Iris pigment epithelial cell (primary cell): ENCODE measurements at regions not wholly inside any gene's neighbourhood (a gene's known extent, or its start where the extent isn't known, plus 50 kb on each side); places are given as distances from the start of the nearest gene placed in this dataset.
A peak's percentile ranks its signal among the peaks of the same experiment; 100 is the strongest.
"Not testable (repeated sequence)": the region's sequence is repeated elsewhere in the genome, so short reads cannot be mapped to it uniquely, and the experiment has no call there.

ENCODE experiments used
- DNase-seq: peaks from one replicate; pipeline ENCODE4 v3.0.0-alpha.2; 2011; ENCODE audit warnings: low read depth

- no peak for DNase-seq
These were observed 64.0 kb downstream of the EBNA1BP2 start for GRCh38 chr1:43108080-43108479.

GRCh38 chr1:43107664-43108063, 64.4 kb downstream of the EBNA1BP2 start:
- no peak for DNase-seq

- DNase-seq: no peak
These were observed 67.9 kb downstream of the EBNA1BP2 start for GRCh38 chr1:43104027-43104763.

GRCh38 chr1:43101061-43101460, 71.0 kb downstream of the EBNA1BP2 start:
- no peak for DNase-seq

- no peak for DNase-seq
These were observed 73.9 kb downstream of the EBNA1BP2 start for GRCh38 chr1:43098200-43098599.

- DNase-seq: not testable (repeated sequence)
These were observed 75.6 kb downstream of the EBNA1BP2 start for GRCh38 chr1:43096528-43096927.

- DNase-seq: not testable (repeated sequence)
These were observed 81.3 kb downstream of the EBNA1BP2 start for GRCh38 chr1:43090812-43091211.

GRCh38 chr1:43090157-43090556, 81.9 kb downstream of the EBNA1BP2 start:
- DNase-seq: not testable (repeated sequence)

GRCh38 chr1:43083375-43083891, 88.7 kb downstream of the EBNA1BP2 start:
- DNase-seq: no peak

- DNase-seq: no peak
These were observed 89.3 kb downstream of the EBNA1BP2 start for GRCh38 chr1:43082740-43083139.

GRCh38 chr1:43077273-43077672, 94.8 kb downstream of the EBNA1BP2 start:
- no peak for DNase-seq

GRCh38 chr1:43074709-43075108, 97.4 kb downstream of the EBNA1BP2 start:
- DNase-seq: no peak

- DNase-seq: no peak
These were observed 97.8 kb downstream of the EBNA1BP2 start for GRCh38 chr1:43074244-43074643.

GRCh38 chr1:43073490-43074230, 98.4 kb downstream of the EBNA1BP2 start:
- peak; percentile 68 for DNase-seq

GRCh38 chr1:43072314-43072713, 99.8 kb downstream of the EBNA1BP2 start:
- DNase-seq: no peak

- no peak for DNase-seq
These were observed 100.8 kb downstream of the EBNA1BP2 start for GRCh38 chr1:43071241-43071640.

GRCh38 chr1:43069461-43070050, 102.5 kb downstream of the EBNA1BP2 start:
- peak; percentile 34 for DNase-seq

- no peak for DNase-seq
These were observed 103.2 kb downstream of the EBNA1BP2 start for GRCh38 chr1:43068911-43069310.

GRCh38 chr1:43067977-43068751, 103.9 kb downstream of the EBNA1BP2 start:
- DNase-seq: no peak

GRCh38 chr1:43067233-43067745, 104.8 kb downstream of the EBNA1BP2 start:
- no peak for DNase-seq

GRCh38 chr1:43066578-43066977, 105.5 kb downstream of the EBNA1BP2 start:
- DNase-seq: no peak
